ENCODE measurements at regions not wholly inside any gene's neighbourhood (a gene's known extent, or its start where the extent isn't known, plus 50 kb on each side); places are given as distances from the start of the nearest gene placed in this dataset.

DNA sequence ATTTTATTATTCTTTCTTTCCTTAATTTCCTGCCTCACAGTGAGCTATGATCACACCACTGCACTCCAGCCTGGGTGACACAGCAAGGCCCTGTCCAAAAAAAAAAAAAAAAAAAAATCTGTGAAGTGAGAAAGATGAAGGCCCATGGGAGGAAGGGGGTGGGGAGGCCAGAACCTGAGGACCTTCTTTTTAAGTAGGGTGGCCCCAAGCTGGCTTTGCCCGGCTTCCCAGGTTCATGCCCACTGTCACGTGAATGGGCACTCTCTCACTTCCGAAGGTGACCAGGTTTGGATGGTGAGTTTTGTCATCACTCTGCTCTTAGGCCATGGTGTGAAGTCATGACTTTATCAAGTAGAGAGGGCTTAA, 82.3 kb downstream of the TNFAIP2 start:
- TF ChIP-seq POLR2A (IDR thresholded peaks at IDR 0.05; ENCODE audit: low read length) = no peak
- no peak for TF ChIP-seq GATA1 (IDR thresholded peaks at IDR 0.05; ENCODE audit: low read depth, low read length)

All from erythroblast (primary cell).